Thyroid gland (tissue), 4 donors: ENCODE measurements at regions not wholly inside any gene's neighbourhood (a gene's known extent, or its start where the extent isn't known, plus 50 kb on each side); places are given as distances from the start of the nearest gene placed in this dataset.

Experiments used
- CTCF ChIP-seq, 6 experiments: fragments of 200-600 bp in 3 of 6; fragments of 450-650 bp in 3 of 6; sonication (generic) in 3 of 6; IDR thresholded peaks; one replicate each; pipeline ENCODE4 v1.5.1; 2016 to 2019; ENCODE audit warnings: antibody characterized with exemption in 6 of 6, mild to moderate bottlenecking in 2 of 6, inconsistent platforms in 1 of 6, moderate library complexity in 1 of 6
- POLR2A ChIP-seq, 2 donors: fragments of 450-650 bp; IDR thresholded peaks; one replicate each; pipeline ENCODE4 v1.6.1; 2017; ENCODE audit warnings: antibody characterized with exemption in 2 of 2, mild to moderate bottlenecking in 2 of 2, moderate library complexity in 1 of 2

DNA sequence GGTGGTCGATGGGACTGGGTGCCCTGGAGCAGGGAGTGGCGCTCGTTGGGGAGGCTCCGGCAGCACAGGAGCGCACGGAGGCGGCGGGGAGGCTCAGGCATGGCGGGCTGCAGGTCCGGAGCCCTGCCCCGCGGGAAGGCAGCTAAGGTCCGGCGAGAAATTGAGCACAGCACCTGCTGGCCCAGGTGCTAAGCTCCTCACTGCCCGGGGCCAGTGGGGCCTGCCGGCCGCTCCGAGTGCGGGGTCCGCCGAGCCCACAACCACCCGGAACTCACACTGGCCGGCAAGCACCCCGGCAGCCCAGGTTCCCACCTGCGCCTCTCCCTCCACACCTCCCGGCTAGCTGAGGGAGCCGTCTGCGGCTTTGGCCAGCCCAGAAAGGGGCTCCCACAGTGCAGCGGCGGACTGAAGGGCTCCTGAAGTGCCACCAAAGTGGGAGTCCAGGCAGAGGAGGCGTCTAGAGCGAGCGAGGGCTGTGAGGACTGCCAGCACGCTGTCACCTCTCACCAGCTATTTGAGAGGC lies 88.8 kb upstream of the EEF2KMT start:
- no peak for TF ChIP-seq CTCF (IDR thresholded peaks at IDR 0.05)
- TF ChIP-seq POLR2A (IDR thresholded peaks at IDR 0.05), result no peak
